ENCODE measurements at regions not wholly inside any gene's neighbourhood (a gene's known extent, or its start where the extent isn't known, plus 50 kb on each side); places are given as distances from the start of the nearest gene placed in this dataset.

DNA sequence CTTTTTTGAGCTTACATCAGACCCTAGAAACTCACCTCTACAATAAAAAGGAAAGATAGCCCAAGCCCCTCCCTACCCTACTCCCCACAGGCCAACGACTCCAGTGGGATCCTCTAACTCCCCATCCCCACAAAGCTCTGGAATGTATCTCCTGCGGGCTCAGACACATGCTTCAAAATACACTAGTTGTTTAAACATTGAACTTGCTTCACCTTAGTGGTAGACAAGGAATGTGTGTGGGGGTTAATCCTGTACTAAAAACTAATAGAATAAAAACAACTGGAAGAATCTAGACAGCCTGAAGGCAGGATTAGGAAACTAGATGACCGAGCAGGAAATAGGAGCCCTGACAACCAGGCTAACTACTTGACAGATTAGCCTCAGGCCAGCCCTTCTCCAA, 211.5 kb downstream of the SUCLG1 start:
- no peak overlapping the region for H3K4me3 ChIP-seq (ENCODE audit: insufficient read depth, low read length, poor library complexity, severe bottlenecking)
- no peaks in the 10 kb centered on the region for H3K79me2 ChIP-seq (ENCODE audit: insufficient read depth, low read length)
- no peaks in the 10 kb centered on the region for H4K20me1 ChIP-seq (ENCODE audit: low read depth, low read length)
- H3K9ac ChIP-seq (ENCODE audit: low read length), result no peak overlapping the region
- no peaks in the 10 kb centered on the region for H3K9me2 ChIP-seq (replicated peaks; ENCODE audit: insufficient read depth, low read length)
- no peaks in the 10 kb centered on the region for H3F3A ChIP-seq (ENCODE audit: insufficient read depth)
- no peak overlapping the region for H3K4me2 ChIP-seq (ENCODE audit: low read depth, low read length, poor library complexity, severe bottlenecking)
- no peaks in the 10 kb centered on the region for H3K9me3 ChIP-seq (ENCODE audit: insufficient read depth, low read length)
- no peak for TF ChIP-seq EZH2phosphoT487 (conservative IDR thresholded peaks at IDR 0.05; ENCODE audit: low read length)
- TF ChIP-seq, protein P1, sequence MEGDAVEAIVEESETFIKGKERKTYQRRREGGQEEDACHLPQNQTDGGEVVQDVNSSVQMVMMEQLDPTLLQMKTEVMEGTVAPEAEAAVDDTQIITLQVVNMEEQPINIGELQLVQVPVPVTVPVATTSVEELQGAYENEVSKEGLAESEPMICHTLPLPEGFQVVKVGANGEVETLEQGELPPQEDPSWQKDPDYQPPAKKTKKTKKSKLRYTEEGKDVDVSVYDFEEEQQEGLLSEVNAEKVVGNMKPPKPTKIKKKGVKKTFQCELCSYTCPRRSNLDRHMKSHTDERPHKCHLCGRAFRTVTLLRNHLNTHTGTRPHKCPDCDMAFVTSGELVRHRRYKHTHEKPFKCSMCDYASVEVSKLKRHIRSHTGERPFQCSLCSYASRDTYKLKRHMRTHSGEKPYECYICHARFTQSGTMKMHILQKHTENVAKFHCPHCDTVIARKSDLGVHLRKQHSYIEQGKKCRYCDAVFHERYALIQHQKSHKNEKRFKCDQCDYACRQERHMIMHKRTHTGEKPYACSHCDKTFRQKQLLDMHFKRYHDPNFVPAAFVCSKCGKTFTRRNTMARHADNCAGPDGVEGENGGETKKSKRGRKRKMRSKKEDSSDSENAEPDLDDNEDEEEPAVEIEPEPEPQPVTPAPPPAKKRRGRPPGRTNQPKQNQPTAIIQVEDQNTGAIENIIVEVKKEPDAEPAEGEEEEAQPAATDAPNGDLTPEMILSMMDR (IDR thresholded peaks at IDR 0.05; ENCODE audit: insufficient read depth, low read length, poor library complexity, severe bottlenecking), result no peak
- H3K36me3 ChIP-seq (ENCODE audit: low read length), result no peaks in the 10 kb centered on the region
- no peaks in the 10 kb centered on the region for H3K27me3 ChIP-seq (ENCODE audit: low read length)
- no peak overlapping the region for H2AFZ ChIP-seq (ENCODE audit: low read depth, low read length, severe bottlenecking)
- H3K27ac ChIP-seq (ENCODE audit: low read depth, low read length), result no peak overlapping the region

DNA sequence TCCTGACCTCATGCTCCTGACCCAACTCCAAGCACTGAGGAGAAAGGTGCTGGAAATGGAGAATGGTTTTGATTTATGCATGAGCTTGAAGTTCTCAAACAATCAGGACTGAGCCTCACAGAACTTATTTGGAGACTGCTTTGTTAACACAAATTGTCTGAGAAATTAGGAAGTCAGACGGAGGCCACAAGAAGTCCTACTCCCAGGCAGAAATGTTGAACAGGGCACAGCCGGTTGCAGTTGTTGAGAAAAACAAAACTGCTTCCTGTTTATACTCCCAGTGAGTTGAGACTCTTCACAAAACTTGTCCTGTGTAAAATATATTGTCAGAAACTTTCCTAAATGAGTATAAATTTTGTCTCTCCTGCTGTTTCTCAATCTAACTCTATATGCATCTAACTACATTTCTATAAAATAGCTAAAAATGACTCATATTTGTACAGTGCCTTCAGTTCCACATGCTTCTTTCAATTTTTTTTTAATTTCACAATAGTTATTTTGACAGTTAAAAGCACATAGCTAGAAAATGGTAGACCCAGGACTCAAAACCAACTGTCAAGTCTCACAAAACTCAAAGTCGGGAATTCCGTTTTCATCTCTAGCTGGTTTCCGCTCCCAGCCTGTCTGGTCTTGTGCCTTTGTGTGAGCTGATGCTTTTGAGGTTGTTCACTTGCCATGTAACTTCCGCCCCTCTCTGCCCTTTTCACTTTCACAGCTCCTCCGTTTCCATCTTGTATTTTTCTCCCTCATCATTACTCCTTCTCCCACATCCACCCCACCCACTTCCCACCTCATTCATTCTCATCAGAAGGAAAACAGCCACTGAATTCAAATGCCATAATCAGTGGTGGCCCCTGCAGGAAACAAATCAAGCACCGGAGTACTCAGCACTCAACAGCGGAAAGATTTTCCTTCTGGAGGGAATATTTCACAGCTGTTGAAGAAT, 215.0 kb downstream of the SUCLG1 start:
- Histone ChIP-seq H3K27ac (ENCODE audit: low read depth, low read length) (no peak overlapping the region), H3K36me3 (ENCODE audit: low read length) (no peaks in the 10 kb centered on the region), H3K27me3 (ENCODE audit: low read length) (no peaks in the 10 kb centered on the region), H3K79me2 (ENCODE audit: insufficient read depth, low read length) (no peaks in the 10 kb centered on the region), H2AFZ (ENCODE audit: low read depth, low read length, severe bottlenecking) (no peak overlapping the region), H4K20me1 (ENCODE audit: low read depth, low read length) (no peaks in the 10 kb centered on the region), H3K9me3 (ENCODE audit: insufficient read depth, low read length) (no peaks in the 10 kb centered on the region), H3K4me3 (ENCODE audit: insufficient read depth, low read length, poor library complexity, severe bottlenecking) (no peak overlapping the region), H3K4me2 (ENCODE audit: low read depth, low read length, poor library complexity, severe bottlenecking) (no peak overlapping the region), H3K9ac (ENCODE audit: low read length) (no peak overlapping the region), H3F3A (ENCODE audit: insufficient read depth) (no peaks in the 10 kb centered on the region), H3K9me2 (replicated peaks; ENCODE audit: insufficient read depth, low read length) (no peaks in the 10 kb centered on the region)
- TF ChIP-seq, protein P1 (IDR thresholded peaks at IDR 0.05; ENCODE audit: insufficient read depth, low read length, poor library complexity, severe bottlenecking), result no peak
- no peak for TF ChIP-seq EZH2phosphoT487 (conservative IDR thresholded peaks at IDR 0.05; ENCODE audit: low read length)

DNA sequence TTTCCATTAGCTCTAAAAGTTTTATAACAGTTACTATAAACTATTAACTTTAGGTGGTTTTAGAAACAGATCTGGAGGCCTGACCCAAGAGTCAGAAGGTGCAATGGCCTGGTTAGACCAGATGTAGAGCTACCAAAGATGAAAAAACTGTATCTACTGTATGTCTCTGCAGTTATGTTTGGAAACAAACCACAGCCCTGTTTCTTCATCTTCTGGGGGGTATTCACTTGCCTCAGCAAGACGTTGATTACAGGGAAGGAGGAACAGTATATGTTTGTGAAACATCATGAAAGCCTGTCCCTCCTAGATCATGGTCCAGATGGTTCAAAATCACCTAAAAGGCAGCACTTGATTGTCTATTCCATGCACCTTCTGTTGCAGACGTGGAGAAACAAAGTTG, 220.2 kb downstream of the SUCLG1 start:
- TF ChIP-seq, protein P1 (IDR thresholded peaks at IDR 0.05; ENCODE audit: insufficient read depth, low read length, poor library complexity, severe bottlenecking), result no peak
- TF ChIP-seq EZH2phosphoT487 (conservative IDR thresholded peaks at IDR 0.05; ENCODE audit: low read length), result no peak
- no peaks in the 10 kb centered on the region for H3K9me2 ChIP-seq (replicated peaks; ENCODE audit: insufficient read depth, low read length)
- H3K9me3 ChIP-seq (ENCODE audit: insufficient read depth, low read length), result no peaks in the 10 kb centered on the region
- no peak overlapping the region for H3K4me2 ChIP-seq (ENCODE audit: low read depth, low read length, poor library complexity, severe bottlenecking)
- H3K27ac ChIP-seq (ENCODE audit: low read depth, low read length), result no peak overlapping the region
- H4K20me1 ChIP-seq (ENCODE audit: low read depth, low read length), result no peaks in the 10 kb centered on the region
- no peaks in the 10 kb centered on the region for H3K79me2 ChIP-seq (ENCODE audit: insufficient read depth, low read length)
- H3K4me3 ChIP-seq (ENCODE audit: insufficient read depth, low read length, poor library complexity, severe bottlenecking), result no peak overlapping the region
- no peak overlapping the region for H3K9ac ChIP-seq (ENCODE audit: low read length)
- no peaks in the 10 kb centered on the region for H3K27me3 ChIP-seq (ENCODE audit: low read length)
- H3K36me3 ChIP-seq (ENCODE audit: low read length), result no peaks in the 10 kb centered on the region
- H3F3A ChIP-seq (ENCODE audit: insufficient read depth), result no peaks in the 10 kb centered on the region
- no peak overlapping the region for H2AFZ ChIP-seq (ENCODE audit: low read depth, low read length, severe bottlenecking)

Measured in SU-DHL-6 (cell line).